Upper lobe of right lung (tissue), 1 donor: ENCODE measurements at regions not wholly inside any gene's neighbourhood (a gene's known extent, or its start where the extent isn't known, plus 50 kb on each side); places are given as distances from the start of the nearest gene placed in this dataset.
A peak's percentile ranks its signal among the peaks of the same experiment; 100 is the strongest.

Experiments
- ATAC-seq: fragments of 200-7000 bp; cut with Tn5 transposase; one replicate; pipeline ENCODE4 v1.9.1; 2020; ENCODE audit warnings: mild to moderate bottlenecking, moderate library complexity
- DNase-seq: peaks from one replicate; pipeline ENCODE4 v3.0.0-alpha.2; 2020
- H3K27ac ChIP-seq: fragments of 200-600 bp; one replicate; pipeline ENCODE4 v1.8.0; 2022
- H3K27me3 ChIP-seq: fragments of 200-600 bp; one replicate; pipeline ENCODE4 v1.8.0; 2022; ENCODE audit warnings: mild to moderate bottlenecking
- H3K36me3 ChIP-seq: fragments of 200-600 bp; one replicate; pipeline ENCODE4 v1.8.0; 2022
- H3K4me1 ChIP-seq: fragments of 200-600 bp; one replicate; pipeline ENCODE4 v1.8.0; 2022
- H3K4me3 ChIP-seq: fragments of 200-600 bp; one replicate; pipeline ENCODE4 v1.8.0; 2022; ENCODE audit warnings: mild to moderate bottlenecking
- H3K9me3 ChIP-seq: fragments of 200-600 bp; one replicate; pipeline ENCODE4 v1.8.0; 2022
- intact Hi-C: fragments of 100-400 bp; cut with DNase I; formaldehyde crosslinking; loops from one replicate; pipeline ENCODE4 v1.11.0; 2022
- TF ChIP-seq, protein P1 (sequence below): fragments of 200-600 bp; IDR thresholded peaks from one replicate; pipeline ENCODE4 v1.8.0; 2022; ENCODE audit warnings: antibody characterized with exemption
- donor health status: DM: no; HTN: yes; CAD: no; lungs with severe emphysema.

DNA sequence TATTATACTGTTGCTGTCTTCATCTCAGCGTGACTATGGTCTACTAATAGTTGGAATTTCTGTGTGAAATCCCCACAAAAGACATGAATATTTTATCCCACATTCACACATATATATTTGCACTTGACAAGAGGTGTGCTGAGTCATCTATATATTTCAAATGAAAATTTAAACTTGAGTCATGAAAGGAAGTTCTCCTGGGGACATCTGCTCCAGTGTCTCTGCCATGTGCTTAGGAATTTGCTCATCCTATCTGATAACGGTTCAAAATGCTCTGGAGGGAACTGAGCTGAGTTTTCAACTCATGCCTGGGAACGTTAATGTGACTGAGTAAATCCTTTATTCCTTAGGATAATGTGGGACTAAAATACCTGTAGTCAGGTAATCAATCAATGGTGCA is 326.2 kb upstream of the MEX3C start:
- H3K27ac ChIP-seq = no peak overlapping the region
- ATAC-seq = no peak

DNA sequence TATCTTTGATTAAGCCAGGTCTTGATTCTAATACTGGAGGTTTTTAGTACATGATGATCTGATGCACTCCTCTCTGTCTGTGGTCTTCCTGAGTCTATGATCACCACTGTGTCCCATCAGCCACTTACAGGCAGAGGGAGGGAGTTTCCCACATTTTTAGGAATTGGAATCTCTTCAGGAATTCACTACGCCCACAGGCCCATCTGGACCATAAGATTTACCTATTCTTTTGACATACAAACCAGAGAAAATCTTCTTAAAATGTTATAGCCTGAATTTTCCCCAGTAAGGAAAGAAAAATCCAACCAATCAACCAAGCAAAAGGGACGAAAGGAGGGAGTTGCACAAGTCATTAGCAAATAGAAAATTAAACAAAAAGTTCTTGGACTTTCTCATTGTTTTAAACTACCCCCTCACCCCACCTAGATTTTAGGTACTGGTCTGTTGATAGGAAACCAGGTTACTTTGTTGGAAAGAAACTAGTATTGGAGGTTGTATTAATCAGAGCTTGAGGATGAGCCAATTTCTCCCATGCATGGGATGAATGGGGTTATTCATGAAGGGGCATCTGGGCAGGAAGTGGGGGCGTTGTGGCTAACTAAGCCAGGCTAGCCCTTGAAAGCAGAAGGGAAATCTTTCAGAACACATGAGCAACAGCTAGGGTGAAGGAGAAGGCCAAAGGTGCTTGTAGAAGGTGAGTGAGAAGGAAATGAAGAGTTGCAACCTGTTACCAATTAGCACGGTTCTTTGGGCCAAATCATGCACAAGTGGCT is 328.2 kb upstream of the MEX3C start:
- intact Hi-C loops = no loop called here
- ATAC-seq (no peak), DNase-seq (no peak)
- no peak overlapping the region for H3K27ac ChIP-seq
- H3K27me3 ChIP-seq = no peaks in the 10 kb centered on the region
- TF ChIP-seq, protein P1, sequence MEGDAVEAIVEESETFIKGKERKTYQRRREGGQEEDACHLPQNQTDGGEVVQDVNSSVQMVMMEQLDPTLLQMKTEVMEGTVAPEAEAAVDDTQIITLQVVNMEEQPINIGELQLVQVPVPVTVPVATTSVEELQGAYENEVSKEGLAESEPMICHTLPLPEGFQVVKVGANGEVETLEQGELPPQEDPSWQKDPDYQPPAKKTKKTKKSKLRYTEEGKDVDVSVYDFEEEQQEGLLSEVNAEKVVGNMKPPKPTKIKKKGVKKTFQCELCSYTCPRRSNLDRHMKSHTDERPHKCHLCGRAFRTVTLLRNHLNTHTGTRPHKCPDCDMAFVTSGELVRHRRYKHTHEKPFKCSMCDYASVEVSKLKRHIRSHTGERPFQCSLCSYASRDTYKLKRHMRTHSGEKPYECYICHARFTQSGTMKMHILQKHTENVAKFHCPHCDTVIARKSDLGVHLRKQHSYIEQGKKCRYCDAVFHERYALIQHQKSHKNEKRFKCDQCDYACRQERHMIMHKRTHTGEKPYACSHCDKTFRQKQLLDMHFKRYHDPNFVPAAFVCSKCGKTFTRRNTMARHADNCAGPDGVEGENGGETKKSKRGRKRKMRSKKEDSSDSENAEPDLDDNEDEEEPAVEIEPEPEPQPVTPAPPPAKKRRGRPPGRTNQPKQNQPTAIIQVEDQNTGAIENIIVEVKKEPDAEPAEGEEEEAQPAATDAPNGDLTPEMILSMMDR = no peak
- no peaks in the 10 kb centered on the region for H3K36me3 ChIP-seq
- H3K4me1 ChIP-seq = no peaks in the 10 kb centered on the region
- no peak overlapping the region for H3K4me3 ChIP-seq
- H3K9me3 ChIP-seq = no peaks in the 10 kb centered on the region

More for the DNA sequence above, 326.2 kb upstream of the MEX3C start:
- intact Hi-C loops = no loop called here
- Histone ChIP-seq H3K36me3 (no peaks in the 10 kb centered on the region), H3K9me3 (no peaks in the 10 kb centered on the region), H3K4me3 (no peak overlapping the region), H3K27me3 (no peaks in the 10 kb centered on the region), H3K4me1 (no peaks in the 10 kb centered on the region)
- DNase-seq = no peak
- TF ChIP-seq, protein P1 = no peak

DNA sequence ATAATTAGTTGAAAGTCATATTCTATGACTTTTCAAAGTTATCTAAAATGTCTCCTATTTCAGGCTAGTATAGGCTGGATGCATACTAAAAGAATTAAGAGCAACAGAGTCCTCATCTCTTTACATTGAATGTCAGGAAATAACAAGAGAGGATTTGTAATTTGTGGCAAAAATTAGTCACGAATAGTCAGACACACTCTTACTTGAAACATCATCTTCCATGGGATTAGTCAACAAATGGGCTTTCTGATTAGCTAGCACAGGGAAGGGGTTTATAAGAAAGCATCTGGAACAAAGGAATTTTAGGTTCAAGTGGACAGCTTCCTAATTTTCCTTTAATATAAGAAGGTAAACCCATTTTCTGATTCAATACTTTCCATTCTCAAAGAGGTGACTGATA is 330.3 kb upstream of the MEX3C start:
- TF ChIP-seq, protein P1 = no peak
- Histone ChIP-seq H3K27me3 (no peaks in the 10 kb centered on the region), H3K27ac (no peak overlapping the region), H3K9me3 (no peaks in the 10 kb centered on the region), H3K36me3 (no peaks in the 10 kb centered on the region), H3K4me3 (no peak overlapping the region), H3K4me1 (no peaks in the 10 kb centered on the region)
- no peak for ATAC-seq
- intact Hi-C loops = no loop called here
- DNase-seq = no peak

DNA sequence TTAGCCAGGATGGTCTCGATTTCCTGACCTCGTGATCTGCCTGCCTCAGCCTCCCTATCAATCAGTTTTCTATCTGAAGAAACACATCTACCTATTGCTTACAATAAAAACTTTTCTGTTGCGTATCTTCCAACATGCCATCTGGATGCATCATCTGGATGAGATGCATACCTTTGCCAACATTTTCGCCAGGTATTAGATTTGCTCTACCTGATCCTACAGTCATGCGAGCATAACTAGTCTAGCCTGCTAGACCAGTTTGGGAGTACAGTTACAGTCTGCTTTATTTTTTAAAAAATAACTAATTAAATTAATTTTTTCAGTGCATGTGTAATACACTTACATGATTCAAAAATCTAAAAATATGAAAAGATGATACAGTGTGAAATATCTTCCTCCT is 334.0 kb upstream of the MEX3C start:
- ATAC-seq (no peak), DNase-seq (no peak)
- Histone ChIP-seq H3K9me3 (no peaks in the 10 kb centered on the region), H3K27ac (no peak overlapping the region), H3K27me3 (no peaks in the 10 kb centered on the region), H3K36me3 (no peaks in the 10 kb centered on the region), H3K4me3 (no peak overlapping the region), H3K4me1 (no peaks in the 10 kb centered on the region)
- TF ChIP-seq, protein P1 = no peak
- intact Hi-C loops = no loop called here

DNA sequence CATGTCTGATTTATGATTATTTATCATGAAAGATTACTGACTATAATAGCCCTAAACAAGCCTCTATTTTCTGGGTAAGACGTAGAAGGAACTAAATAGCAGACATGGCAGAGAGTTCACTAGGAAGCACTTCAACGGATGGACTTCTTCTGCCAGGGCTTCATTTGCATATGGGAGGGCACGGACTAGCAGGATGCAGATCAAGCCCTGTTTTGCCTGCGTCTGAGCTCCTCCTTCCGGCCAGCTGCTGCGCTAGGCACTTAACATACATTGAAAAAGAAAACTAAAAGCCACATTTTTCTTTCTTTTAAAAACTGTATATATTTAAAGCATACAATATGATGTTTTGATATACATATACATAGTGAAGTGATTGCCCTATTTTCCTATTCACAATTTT is 340.0 kb upstream of the MEX3C start:
- Histone ChIP-seq H3K4me1 (no peaks in the 10 kb centered on the region), H3K36me3 (no peaks in the 10 kb centered on the region), H3K4me3 (no peak overlapping the region), H3K27me3 (no peaks in the 10 kb centered on the region), H3K27ac (no peak overlapping the region), H3K9me3 (no peaks in the 10 kb centered on the region)
- TF ChIP-seq, protein P1 = peak; percentile 7
- ATAC-seq (peak; percentile 73), DNase-seq (no peak)
- intact Hi-C loops = no loop called here
